GM12878 (cell line): ENCODE measurements at regions not wholly inside any gene's neighbourhood (a gene's known extent, or its start where the extent isn't known, plus 50 kb on each side); places are given as distances from the start of the nearest gene placed in this dataset.
"Not testable (repeated sequence)": the region's sequence is repeated elsewhere in the genome, so short reads cannot be mapped to it uniquely, and the experiment has no call there.

Experiments used
- ATAC-seq: fragments of 200-7000 bp; cut with Tn5 transposase; 3 replicates; pipeline ENCODE4 v1.9.1; 2020; ENCODE audit warnings: mild to moderate bottlenecking, moderate library complexity
- BruUV-seq: library from RNA; stranded (reverse); fragments of 400-500 nt; replicated peaks from 2 replicates; lab custom pipeline; 2021; lab: Mats Ljungman, UMichigan
- CTCF ChIA-PET: fragments of 300-600 bp; sonication (Branson Sonifier 250); formaldehyde crosslinking; extraction: SDS; loops from one replicate; lab custom pipeline; 2021; ENCODE audit warnings: inconsistent platforms; lab: Yijun Ruan, JAX
- POLR2A ChIA-PET: fragments of 350-600 bp; formaldehyde crosslinking; extraction: SDS; loops from one replicate; lab custom pipeline; 2021; ENCODE audit warnings: inconsistent platforms; lab: Charles Lee
- RAD21 ChIA-PET: fragments of 300-600 bp; sonication (Branson Sonifier 250); formaldehyde crosslinking; loops from one replicate; lab custom pipeline; 2023; ENCODE audit warnings: antibody characterized with exemption; ENCODE audit not compliant: unreplicated experiment; lab: Charles Lee
- SMC1A ChIA-PET: fragments of 300-600 bp; sonication (Branson Sonifier 250); formaldehyde crosslinking; loops from one replicate; lab custom pipeline; 2023; ENCODE audit not compliant: unreplicated experiment, uncharacterized antibody; lab: Charles Lee
- DNase-seq: peaks from one replicate; pipeline ENCODE4 v3.0.0-alpha.2; 2011; ENCODE audit warnings: low read depth, low spot score
- FAIRE-seq: peaks from 3 replicates; lab custom pipeline; 2011; peaks lifted over from hg19 to GRCh38; lab: Jason Lieb, UNC
- H2AFZ ChIP-seq: 2 replicates; pipeline ENCODE4 v1.6.0; 2011; ENCODE audit warnings: low read depth, low read length, control low read depth; ENCODE audit not compliant: control insufficient read depth
- H3K27ac ChIP-seq: 2 replicates; pipeline ENCODE4 v1.5.1; 2011; ENCODE audit warnings: control low read depth; ENCODE audit not compliant: control insufficient read depth, insufficient read depth
- H3K27me3 ChIP-seq, 2 experiments: replicated peaks in 1 of 2; 2 replicates each; pipeline versions ENCODE4 v1.6.0 to v1.6.1; 2011; ENCODE audit warnings: low read length in 1 of 2; ENCODE audit not compliant: control insufficient read depth in 2 of 2, insufficient read depth in 2 of 2
- H3K36me3 ChIP-seq, 2 experiments: 2 replicates each; pipeline ENCODE4 v1.5.1; 2011; ENCODE audit warnings: low read length in 1 of 2; ENCODE audit not compliant: control insufficient read depth in 2 of 2, insufficient read depth in 2 of 2
- H3K4me1 ChIP-seq: 2 replicates; pipeline ENCODE4 v1.6.1; 2011; ENCODE audit warnings: mild to moderate bottlenecking, low read length, moderate library complexity, mixed read lengths; ENCODE audit not compliant: control insufficient read depth, insufficient read depth
- H3K4me2 ChIP-seq: 2 replicates; pipeline ENCODE4 v1.6.0; 2011; ENCODE audit warnings: control low read depth; ENCODE audit not compliant: control insufficient read depth, insufficient read depth
- H3K4me3 ChIP-seq: fragments of 200-600 bp; sonication (generic); 2 replicates; pipeline ENCODE4 v1.5.1; 2016
- H3K79me2 ChIP-seq: 2 replicates; pipeline ENCODE4 v1.6.0; 2011; ENCODE audit warnings: low read length; ENCODE audit not compliant: control insufficient read depth, insufficient read depth
- H3K9ac ChIP-seq: 2 replicates; pipeline ENCODE4 v1.8.0; 2011; ENCODE audit warnings: low read length, control low read depth, mixed read lengths; ENCODE audit not compliant: control insufficient read depth, insufficient read depth
- H3K9me3 ChIP-seq: replicated peaks from 3 replicates; pipeline ENCODE4 v1.5.1; 2011; ENCODE audit warnings: mild to moderate bottlenecking, low read length; ENCODE audit not compliant: control insufficient read depth, insufficient read depth
- H4K20me1 ChIP-seq: 2 replicates; pipeline ENCODE4 v1.6.0; 2011; ENCODE audit not compliant: control insufficient read depth, insufficient read depth
- ASH2L ChIP-seq: fragments of 300-600, 200-600 bp; sonication (generic); IDR thresholded peaks from 2 replicates; pipeline ENCODE4 v1.6.1; 2017; ENCODE audit warnings: low read depth, mild to moderate bottlenecking, borderline replicate concordance
- BHLHE40 ChIP-seq, 2 experiments: fragments of 450-650 bp in 1 of 2; IDR thresholded peaks; 2 replicates each; pipeline ENCODE4 v1.6.1; 2011 to 2017; ENCODE audit warnings: low read depth in 2 of 2, borderline replicate concordance in 1 of 2, improper control_type of control experiment in 1 of 2, low read length in 1 of 2, mild to moderate bottlenecking in 1 of 2
- CHD4 ChIP-seq: fragments of 200-600 bp; sonication (generic); IDR thresholded peaks from 2 replicates; pipeline ENCODE4 v1.6.1; 2016; ENCODE audit warnings: mild to moderate bottlenecking
- KDM1A ChIP-seq: fragments of 200-600 bp; sonication (generic); IDR thresholded peaks from 2 replicates; pipeline ENCODE4 v1.6.1; 2016; ENCODE audit warnings: borderline replicate concordance
- RBBP5 ChIP-seq: fragments of 200-600 bp; sonication (generic); conservative IDR thresholded peaks from 2 replicates; pipeline ENCODE4 v1.6.1; 2016
- RFX5 ChIP-seq: IDR thresholded peaks from 2 replicates; pipeline ENCODE4 v1.6.1; 2011; ENCODE audit warnings: low read depth, low read length, improper control_type of control experiment
- STAT3 ChIP-seq: IDR thresholded peaks from 2 replicates; pipeline ENCODE4 v1.6.1; 2011; ENCODE audit warnings: low read depth, low read length, improper control_type of control experiment
- SUPT20H ChIP-seq: IDR thresholded peaks from 2 replicates; pipeline ENCODE4 v1.6.1; 2011; ENCODE audit warnings: low read depth, mild to moderate bottlenecking, low read length, moderate library complexity, borderline replicate concordance; ENCODE audit not compliant: control insufficient read depth
- TBL1XR1 ChIP-seq: IDR thresholded peaks from 2 replicates; pipeline ENCODE4 v1.6.1; 2012; ENCODE audit warnings: low read depth, low read length, improper control_type of control experiment
- ZNF622 ChIP-seq: fragments of 450-650 bp; IDR thresholded peaks from 2 replicates; pipeline ENCODE4 v1.6.1; 2017; ENCODE audit warnings: mild to moderate bottlenecking, inconsistent platforms
- WGBS: methylation state at CpG from one replicate; pipeline ENCODE4 v1.1.6; 2016; ENCODE audit warnings: low lambda C conversion rate; ENCODE audit not compliant: insufficient replicate concordance, insufficient coverage; ENCODE audit errors: missing lambda C conversion rate; 5-methylcytosine and 5-hydroxymethylcytosine counted together
- in situ Hi-C: fragments of 300-500 bp; cut with MboI; formaldehyde crosslinking; loops from 9 replicates; pipeline ENCODE4 v1.14.3; 2018; ENCODE audit warnings: mixed read lengths
- intact Hi-C: fragments of 100-400 bp; cut with micrococcal nuclease; formaldehyde crosslinking; loops from one replicate; pipeline ENCODE4 v1.14.2; 2022; ENCODE audit not compliant: unreplicated experiment
- TF ChIP-seq, protein P1 (sequence below): fragments of 450-650 bp; IDR thresholded peaks from 2 replicates; pipeline ENCODE4 v1.6.1; 2014; ENCODE audit warnings: mild to moderate bottlenecking
- TF ChIP-seq, protein P2 (sequence below): IDR thresholded peaks from 2 replicates; pipeline ENCODE4 v1.6.1; 2012; ENCODE audit warnings: low read depth, low read length, improper control_type of control experiment
- TF ChIP-seq, protein P3 (sequence below): IDR thresholded peaks from 2 replicates; pipeline ENCODE4 v1.6.1; 2012; ENCODE audit warnings: low read depth, low read length, improper control_type of control experiment
- TF ChIP-seq, protein P4 (sequence below): fragments of 450-650 bp; IDR thresholded peaks from 2 replicates; pipeline ENCODE4 v1.6.1; 2016; ENCODE audit warnings: mild to moderate bottlenecking
- TF ChIP-seq, protein P5 (sequence below): IDR thresholded peaks from 2 replicates; pipeline ENCODE4 v1.6.1; 2012; ENCODE audit warnings: low read depth, low read length, improper control_type of control experiment

DNA sequence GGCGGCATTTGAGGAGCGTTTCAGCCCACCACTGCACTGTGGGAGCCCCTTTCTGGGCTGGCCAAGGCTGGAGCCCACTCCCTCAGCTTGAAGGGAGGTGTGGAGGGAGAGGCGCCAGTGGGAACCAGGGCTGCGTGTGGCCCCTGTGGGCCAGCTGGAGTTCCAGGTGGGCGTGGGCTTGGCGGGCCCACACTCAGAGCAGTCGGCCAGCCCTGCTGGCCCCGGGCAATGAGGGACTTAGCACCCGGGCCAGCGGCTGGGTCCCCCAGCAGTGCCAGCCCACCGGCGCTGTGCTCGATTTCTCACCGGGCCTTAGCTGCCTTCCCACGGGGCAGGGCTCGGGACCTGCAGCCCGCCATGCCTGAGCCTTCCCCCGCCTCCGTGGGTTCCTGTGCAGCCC, 463.8 kb upstream of the SPANXN1 start:
- SMC1A ChIA-PET, H3K36me3 ChIP-seq, H3K4me2 ChIP-seq, intact Hi-C loops, H3K4me3 ChIP-seq, H3K9ac ChIP-seq, POLR2A ChIA-PET, H3K27me3 ChIP-seq, BruUV-seq, H4K20me1 ChIP-seq, in situ Hi-C loops, H3K79me2 ChIP-seq, FAIRE-seq, ATAC-seq, H3K9me3 ChIP-seq, H2AFZ ChIP-seq, H3K4me1 ChIP-seq, RAD21 ChIA-PET, CTCF ChIA-PET, DNase-seq, H3K27ac ChIP-seq: not testable (repeated sequence)
- 68% methylated on average over 18 of the region's 19 CpGs for WGBS

DNA sequence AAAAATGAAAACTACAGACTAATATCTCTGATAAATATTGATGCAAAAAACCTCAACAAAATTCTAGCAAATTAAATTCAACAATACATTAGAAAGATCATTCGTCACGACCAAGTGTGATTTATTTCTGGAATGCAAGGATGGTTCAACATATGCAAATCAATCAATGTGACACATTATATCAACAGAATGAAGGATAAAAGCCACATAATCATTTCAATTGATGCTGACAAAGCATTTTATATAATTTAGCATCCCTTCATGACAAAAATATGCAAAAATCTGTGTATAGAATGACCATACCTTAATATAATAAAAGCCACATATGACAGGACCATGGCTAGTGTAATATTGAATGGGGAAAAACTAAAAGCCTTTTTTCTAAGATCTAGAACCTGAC, 457.2 kb upstream of the SPANXN1 start:
- in situ Hi-C loops (no loop called here), intact Hi-C loops (no loop called here)
- Histone ChIP-seq H3K9me3 (no peaks in the 10 kb centered on the region), H3K9ac (no peak overlapping the region), H3K4me1 (no peaks in the 10 kb centered on the region), H4K20me1 (no peaks in the 10 kb centered on the region), H3K4me3 (no peak overlapping the region), H3K79me2 (no peaks in the 10 kb centered on the region), H2AFZ (no peak overlapping the region), H3K4me2 (no peak overlapping the region), H3K27me3 (no peaks in the 10 kb centered on the region), H3K36me3 (no peaks in the 10 kb centered on the region), H3K27ac (no peak overlapping the region)
- ChIA-PET CTCF (no interaction called here), POLR2A (no interaction called here), RAD21 (no interaction called here), SMC1A (no interaction called here)
- DNase-seq (no peak), FAIRE-seq (no peak), ATAC-seq (no peak)
- 68% methylated on average over 2 of the region's 2 CpGs for WGBS
- no TSS peak for BruUV-seq
- TF ChIP-seq, protein P1, sequence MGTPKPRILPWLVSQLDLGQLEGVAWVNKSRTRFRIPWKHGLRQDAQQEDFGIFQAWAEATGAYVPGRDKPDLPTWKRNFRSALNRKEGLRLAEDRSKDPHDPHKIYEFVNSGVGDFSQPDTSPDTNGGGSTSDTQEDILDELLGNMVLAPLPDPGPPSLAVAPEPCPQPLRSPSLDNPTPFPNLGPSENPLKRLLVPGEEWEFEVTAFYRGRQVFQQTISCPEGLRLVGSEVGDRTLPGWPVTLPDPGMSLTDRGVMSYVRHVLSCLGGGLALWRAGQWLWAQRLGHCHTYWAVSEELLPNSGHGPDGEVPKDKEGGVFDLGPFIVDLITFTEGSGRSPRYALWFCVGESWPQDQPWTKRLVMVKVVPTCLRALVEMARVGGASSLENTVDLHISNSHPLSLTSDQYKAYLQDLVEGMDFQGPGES, result no peak
- TF ChIP-seq BHLHE40 (IDR thresholded peaks at IDR 0.05; ENCODE audit: borderline replicate concordance in 1 of 2, low read depth in 2 of 2, low read length in 1 of 2), result no peak
- TF ChIP-seq RFX5, result no peak
- TF ChIP-seq, protein P2, sequence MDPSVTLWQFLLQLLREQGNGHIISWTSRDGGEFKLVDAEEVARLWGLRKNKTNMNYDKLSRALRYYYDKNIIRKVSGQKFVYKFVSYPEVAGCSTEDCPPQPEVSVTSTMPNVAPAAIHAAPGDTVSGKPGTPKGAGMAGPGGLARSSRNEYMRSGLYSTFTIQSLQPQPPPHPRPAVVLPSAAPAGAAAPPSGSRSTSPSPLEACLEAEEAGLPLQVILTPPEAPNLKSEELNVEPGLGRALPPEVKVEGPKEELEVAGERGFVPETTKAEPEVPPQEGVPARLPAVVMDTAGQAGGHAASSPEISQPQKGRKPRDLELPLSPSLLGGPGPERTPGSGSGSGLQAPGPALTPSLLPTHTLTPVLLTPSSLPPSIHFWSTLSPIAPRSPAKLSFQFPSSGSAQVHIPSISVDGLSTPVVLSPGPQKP, result no peak
- no peak for TF ChIP-seq TBL1XR1
- TF ChIP-seq, protein P3, sequence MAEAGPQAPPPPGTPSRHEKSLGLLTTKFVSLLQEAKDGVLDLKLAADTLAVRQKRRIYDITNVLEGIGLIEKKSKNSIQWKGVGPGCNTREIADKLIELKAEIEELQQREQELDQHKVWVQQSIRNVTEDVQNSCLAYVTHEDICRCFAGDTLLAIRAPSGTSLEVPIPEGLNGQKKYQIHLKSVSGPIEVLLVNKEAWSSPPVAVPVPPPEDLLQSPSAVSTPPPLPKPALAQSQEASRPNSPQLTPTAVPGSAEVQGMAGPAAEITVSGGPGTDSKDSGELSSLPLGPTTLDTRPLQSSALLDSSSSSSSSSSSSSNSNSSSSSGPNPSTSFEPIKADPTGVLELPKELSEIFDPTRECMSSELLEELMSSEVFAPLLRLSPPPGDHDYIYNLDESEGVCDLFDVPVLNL, result no peak
- no peak for TF ChIP-seq RBBP5
- TF ChIP-seq ZNF622, result no peak
- TF ChIP-seq KDM1A, result no peak
- no peak for TF ChIP-seq SUPT20H
- no peak for TF ChIP-seq CHD4
- no peak for TF ChIP-seq ASH2L
- TF ChIP-seq, protein P4, sequence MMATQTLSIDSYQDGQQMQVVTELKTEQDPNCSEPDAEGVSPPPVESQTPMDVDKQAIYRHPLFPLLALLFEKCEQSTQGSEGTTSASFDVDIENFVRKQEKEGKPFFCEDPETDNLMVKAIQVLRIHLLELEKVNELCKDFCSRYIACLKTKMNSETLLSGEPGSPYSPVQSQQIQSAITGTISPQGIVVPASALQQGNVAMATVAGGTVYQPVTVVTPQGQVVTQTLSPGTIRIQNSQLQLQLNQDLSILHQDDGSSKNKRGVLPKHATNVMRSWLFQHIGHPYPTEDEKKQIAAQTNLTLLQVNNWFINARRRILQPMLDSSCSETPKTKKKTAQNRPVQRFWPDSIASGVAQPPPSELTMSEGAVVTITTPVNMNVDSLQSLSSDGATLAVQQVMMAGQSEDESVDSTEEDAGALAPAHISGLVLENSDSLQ, result no peak
- TF ChIP-seq, protein P5, sequence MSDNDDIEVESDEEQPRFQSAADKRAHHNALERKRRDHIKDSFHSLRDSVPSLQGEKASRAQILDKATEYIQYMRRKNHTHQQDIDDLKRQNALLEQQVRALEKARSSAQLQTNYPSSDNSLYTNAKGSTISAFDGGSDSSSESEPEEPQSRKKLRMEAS, result no peak
- no peak for TF ChIP-seq STAT3
